ENCODE measurements at regions not wholly inside any gene's neighbourhood (a gene's known extent, or its start where the extent isn't known, plus 50 kb on each side); places are given as distances from the start of the nearest gene placed in this dataset.
"Not testable (repeated sequence)": the region's sequence is repeated elsewhere in the genome, so short reads cannot be mapped to it uniquely, and the experiment has no call there.

GRCh38 chr11:101292661-101293240 lies 163.1 kb upstream of the PGR start:
- DNase-seq = no peak

- DNase-seq = no peak
These were observed 161.7 kb upstream of the PGR start for GRCh38 chr11:101291279-101291678.

- no peak for DNase-seq
These were observed 158.8 kb upstream of the PGR start for GRCh38 chr11:101288392-101288791.

- no peak for DNase-seq
These were observed 150.1 kb upstream of the PGR start for GRCh38 chr11:101279728-101280127.

- DNase-seq = no peak
These were observed 148.7 kb upstream of the PGR start for GRCh38 chr11:101278286-101278685.

GRCh38 chr11:101277036-101277435 lies 147.4 kb upstream of the PGR start:
- no peak for DNase-seq

- DNase-seq = no peak
These were observed 140.5 kb upstream of the PGR start for GRCh38 chr11:101269990-101270660.

- DNase-seq = no peak
These were observed 139.8 kb upstream of the PGR start for GRCh38 chr11:101269390-101269789.

- DNase-seq = no peak
These were observed 138.0 kb upstream of the PGR start for GRCh38 chr11:101267654-101268053.

GRCh38 chr11:101264306-101264705 lies 134.7 kb upstream of the PGR start:
- no peak for DNase-seq

- DNase-seq = no peak
These were observed 133.4 kb upstream of the PGR start for GRCh38 chr11:101262995-101263394.

GRCh38 chr11:101262258-101262657 lies 132.6 kb upstream of the PGR start:
- DNase-seq = no peak

- DNase-seq = no peak
These were observed 125.4 kb upstream of the PGR start for GRCh38 chr11:101255036-101255435.

- no peak for DNase-seq
These were observed 124.4 kb upstream of the PGR start for GRCh38 chr11:101254037-101254436.

GRCh38 chr11:101245635-101246034 lies 116.0 kb upstream of the PGR start:
- not testable (repeated sequence) for DNase-seq

GRCh38 chr11:101245081-101245480 lies 115.5 kb upstream of the PGR start:
- not testable (repeated sequence) for DNase-seq

GRCh38 chr11:101241160-101241795 lies 111.7 kb upstream of the PGR start:
- no peak for DNase-seq

- DNase-seq = not testable (repeated sequence)
These were observed 101.7 kb upstream of the PGR start for GRCh38 chr11:101231207-101231834.

GRCh38 chr11:101226617-101227016 lies 97.0 kb upstream of the PGR start:
- DNase-seq = no peak

GRCh38 chr11:101224221-101224620 lies 94.6 kb upstream of the PGR start:
- no peak for DNase-seq

GRCh38 chr11:101218091-101218490 lies 88.5 kb upstream of the PGR start:
- not testable (repeated sequence) for DNase-seq

GRCh38 chr11:101216091-101216490 lies 86.5 kb upstream of the PGR start:
- DNase-seq = peak; percentile 0

- no peak for DNase-seq
These were observed 85.5 kb upstream of the PGR start for GRCh38 chr11:101215069-101215468.

- no peak for DNase-seq
These were observed 81.9 kb upstream of the PGR start for GRCh38 chr11:101211407-101211975.

Measured in NCI-H146 (cell line).